Inflammatory macrophage treated with lipopolysaccharide for 1 hour (primary cell): ENCODE measurements at regions not wholly inside any gene's neighbourhood (a gene's known extent, or its start where the extent isn't known, plus 50 kb on each side); places are given as distances from the start of the nearest gene placed in this dataset.
"Not testable (repeated sequence)": the region's sequence is repeated elsewhere in the genome, so short reads cannot be mapped to it uniquely, and the experiment has no call there.

Experiments
- DNase-seq, 2 donors: peaks; one replicate each; pipeline ENCODE4 v3.0.0-alpha.2; 2020 to 2022

DNA sequence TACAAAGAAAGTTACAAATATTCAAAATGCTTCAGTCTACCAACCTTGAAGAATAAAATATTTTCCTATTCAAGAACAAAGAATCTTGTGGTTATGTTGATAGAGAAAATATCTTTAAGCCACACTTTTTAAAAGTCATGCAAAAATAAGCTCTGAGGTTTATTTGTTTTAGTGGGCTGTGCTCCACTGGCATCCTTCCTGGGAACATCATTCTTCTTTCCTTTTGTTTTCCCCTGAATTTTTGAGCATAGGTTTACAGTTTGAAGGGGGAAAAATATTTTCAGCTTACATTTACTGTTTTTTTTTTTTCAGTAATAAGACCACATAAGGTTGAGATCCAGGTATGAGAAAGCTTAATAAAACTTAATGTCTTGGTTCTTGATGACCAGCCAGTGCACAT, 72.0 kb upstream of the BACH2 start:
- DNase-seq: no peak

DNA sequence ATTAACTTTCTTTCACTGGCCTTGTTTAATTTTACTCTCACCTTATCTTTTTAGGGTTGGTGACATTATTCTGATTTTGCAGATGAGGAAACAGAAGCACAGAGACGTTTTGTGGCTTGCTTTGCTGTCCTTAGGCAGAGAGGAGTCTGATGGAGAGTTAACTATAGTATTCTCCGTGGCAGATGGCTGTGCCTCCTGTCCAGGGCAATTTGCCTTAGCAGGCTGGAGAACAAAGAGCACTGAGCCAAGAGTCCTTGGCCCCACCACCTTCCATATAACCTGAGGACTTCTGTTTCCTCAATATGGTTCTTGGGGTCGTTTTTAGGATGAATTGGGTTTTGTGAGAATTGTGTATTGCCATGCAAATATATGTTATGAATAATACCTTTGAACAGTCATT, 71.4 kb upstream of the BACH2 start:
- DNase-seq: no peak

DNA sequence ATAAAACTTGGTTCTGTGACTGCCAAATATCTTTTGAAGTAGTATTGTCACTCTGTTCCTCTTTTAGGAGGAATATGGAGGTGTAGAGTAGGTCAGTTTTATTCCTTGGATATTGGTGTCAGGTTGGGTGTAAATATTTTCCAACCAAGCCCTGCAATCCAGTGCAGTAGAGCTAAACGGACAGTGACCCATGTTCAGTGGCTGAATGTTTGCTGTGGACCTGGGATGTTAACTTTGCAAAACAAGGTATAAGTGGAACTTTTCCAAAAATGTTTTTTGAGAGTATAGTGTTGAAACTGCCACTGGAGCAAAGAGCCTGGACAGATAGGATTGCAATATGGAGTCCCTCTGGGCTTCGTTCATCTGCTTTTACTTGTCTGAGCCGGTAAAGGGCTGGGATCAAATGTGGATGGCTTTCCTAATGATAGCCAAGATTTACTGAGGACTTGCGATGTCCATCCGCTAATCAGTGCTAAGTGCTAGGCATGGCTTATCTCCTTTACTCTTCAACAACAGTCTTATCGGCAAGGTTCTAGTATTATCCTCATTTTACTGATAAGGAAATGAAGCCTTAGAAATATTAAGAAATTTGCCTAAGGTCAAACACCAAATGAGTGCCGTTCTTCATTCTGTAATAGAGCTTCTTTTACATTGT, 69.0 kb upstream of the BACH2 start:
- no peak for DNase-seq

DNA sequence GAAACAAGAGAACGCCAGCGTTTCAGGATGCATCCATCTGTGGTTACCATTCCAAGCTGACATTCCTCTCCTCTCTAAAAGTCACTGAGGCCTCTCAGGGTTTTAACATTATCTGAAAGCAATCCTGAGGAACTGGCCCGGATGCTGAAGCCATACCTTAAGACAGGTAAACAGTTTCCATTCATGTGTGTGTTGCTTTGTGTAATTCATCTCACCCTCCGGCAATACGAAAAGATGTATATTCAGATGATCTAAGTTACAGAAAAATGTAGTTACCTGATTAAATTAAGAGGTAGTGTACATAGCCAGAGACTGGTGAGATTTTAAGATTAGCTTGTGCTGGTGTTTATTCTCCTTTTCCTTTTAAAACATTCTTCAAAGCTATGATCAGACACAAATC, 68.4 kb upstream of the BACH2 start:
- DNase-seq: no peak

DNA sequence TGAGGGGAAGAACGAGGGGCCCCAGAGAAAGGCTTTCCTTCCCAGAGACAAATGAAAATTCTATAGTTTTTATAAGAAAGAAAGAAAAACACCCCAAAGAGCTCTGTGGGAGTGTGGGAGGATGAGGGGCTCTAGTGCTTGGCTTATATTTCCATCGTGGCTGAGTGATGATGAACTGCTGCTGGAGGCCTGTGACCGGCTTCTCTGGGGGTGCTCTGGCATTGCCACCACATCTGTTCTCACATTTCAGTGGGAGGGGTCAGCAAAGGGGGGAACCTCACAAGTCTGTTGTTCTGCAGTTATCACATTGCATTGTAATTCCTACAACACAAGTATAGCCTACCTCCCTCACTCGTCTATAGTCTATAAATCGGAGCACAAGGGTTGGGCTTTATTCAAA, 67.6 kb upstream of the BACH2 start:
- no peak for DNase-seq

DNA sequence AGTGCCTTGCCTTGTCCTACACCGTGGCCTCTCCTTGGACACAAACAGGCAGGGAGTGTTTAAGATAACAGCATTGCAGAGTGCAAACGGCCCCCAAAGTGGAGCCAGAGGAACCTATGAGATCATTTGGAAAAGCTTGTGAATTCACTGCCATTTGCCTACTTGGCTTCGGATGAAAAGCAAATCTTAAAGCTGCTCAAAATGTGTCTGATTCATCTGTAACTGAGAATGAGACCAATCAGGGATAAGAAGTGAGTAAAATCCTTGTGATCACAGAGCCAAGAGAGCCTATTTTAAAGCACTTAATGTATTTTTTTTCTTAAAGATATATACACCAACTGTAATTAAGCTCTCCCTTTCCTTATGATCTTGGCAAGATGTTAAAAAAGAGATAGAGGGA, 65.7 kb upstream of the BACH2 start:
- DNase-seq: no peak

DNA sequence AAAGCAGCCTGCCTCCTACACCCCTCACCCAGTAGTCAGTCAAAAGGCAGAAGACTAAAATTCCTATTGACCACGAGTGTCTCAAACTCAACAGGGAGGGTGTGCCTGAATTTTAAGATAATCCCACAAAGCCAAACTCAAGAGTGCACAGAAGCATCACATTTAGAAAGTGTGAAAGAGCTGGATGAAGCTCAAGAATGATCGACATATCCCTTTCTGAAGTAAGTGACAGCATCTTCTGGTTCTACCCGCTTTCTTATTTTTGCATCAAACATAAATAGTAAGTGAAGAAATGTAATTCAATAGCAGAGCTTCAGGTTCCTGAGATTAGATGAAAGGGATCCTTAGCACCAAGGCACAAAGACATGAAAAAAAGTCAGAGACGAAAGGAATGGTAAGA, 64.5 kb upstream of the BACH2 start:
- DNase-seq: no peak

DNA sequence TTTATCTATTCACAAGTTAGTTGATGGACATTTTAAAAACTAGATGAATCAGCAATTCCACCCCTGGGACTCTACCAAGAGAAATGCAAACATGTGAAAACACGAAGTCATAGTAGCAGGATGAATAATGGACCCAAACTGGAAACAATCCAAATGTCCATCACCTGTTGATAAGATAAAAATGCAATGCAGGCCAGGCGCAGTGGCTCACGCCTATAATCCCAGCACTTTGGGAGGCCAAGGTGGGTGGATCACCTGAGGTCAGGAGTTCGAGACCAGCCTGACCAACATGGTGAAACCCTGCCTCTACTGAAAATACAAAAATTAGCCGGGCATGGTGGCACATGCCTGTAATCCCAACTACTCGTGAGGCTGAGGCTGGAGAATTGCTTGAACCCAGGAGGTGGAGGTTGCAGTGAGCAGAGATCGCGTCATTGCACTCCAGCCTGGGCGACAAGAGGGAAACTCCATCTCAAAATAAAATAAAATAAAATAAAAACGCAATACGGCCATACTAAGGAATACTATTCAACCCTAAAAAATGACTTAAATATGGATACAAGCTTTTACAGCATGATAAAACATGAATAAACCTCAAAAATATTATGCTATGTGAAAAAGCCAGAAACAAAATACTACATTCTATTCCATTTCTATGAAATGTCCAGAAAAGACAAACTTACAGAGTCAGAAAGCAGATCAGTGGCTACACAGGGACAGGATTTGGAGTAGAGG, 61.6 kb upstream of the BACH2 start:
- not testable (repeated sequence) for DNase-seq

DNA sequence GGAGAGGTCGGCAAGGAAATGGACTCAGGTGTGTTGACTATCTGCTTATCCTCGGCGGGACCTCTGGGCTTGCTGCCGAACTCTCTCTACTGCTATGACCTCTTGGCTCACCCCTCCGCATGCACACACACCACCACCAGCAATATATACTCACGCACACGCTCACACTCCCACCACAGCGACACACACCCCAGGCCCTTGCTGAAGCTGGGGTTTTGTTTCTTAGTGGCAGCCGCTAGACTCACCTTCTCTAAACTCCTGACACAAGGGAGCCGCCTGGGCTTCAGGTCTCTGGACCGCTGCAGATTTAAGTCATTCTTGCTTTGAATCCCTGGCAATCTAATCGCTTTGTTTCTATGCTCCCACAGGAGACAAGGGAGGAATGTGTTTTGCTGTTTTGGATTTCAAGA, 59.4 kb upstream of the BACH2 start:
- DNase-seq: no peak

DNA sequence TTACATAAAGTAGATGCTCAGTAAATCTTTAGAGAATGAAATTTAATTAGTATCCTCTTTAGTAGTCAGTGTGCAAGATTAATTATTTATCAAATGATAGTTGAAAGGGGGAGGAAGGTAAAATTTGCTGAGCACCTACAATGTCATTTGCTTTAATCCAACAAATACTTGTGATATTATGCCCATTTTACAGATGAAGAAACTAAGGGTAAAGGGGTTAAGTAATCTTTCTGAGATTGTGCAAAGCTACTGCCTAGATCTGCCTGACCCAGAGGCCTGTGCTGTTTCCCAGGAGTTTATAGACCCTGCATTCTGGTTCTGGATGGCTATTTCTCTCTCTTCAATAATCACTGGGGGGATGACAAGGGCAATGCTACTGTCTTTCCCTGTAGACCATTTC, 58.3 kb upstream of the BACH2 start:
- no peak for DNase-seq

DNA sequence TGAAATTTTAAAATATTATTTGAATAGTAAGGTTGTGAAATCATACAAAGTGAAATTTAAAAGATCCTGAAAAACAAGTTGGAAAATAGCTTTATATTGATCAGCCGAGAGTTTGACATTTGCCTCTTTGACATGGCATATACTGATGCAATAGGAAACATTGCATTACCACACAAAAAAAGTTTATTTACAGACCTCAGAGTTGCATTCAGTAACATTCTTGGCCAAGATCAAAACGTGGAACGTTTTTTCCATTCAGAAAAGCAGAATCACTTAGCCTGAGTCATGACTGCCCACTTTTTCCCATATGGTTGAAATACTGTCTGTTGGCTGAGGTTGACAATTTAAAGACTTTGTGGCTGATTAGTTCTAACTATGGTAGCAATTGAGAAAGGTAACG, 55.1 kb upstream of the BACH2 start:
- DNase-seq: peak; percentile 88 to 90

DNA sequence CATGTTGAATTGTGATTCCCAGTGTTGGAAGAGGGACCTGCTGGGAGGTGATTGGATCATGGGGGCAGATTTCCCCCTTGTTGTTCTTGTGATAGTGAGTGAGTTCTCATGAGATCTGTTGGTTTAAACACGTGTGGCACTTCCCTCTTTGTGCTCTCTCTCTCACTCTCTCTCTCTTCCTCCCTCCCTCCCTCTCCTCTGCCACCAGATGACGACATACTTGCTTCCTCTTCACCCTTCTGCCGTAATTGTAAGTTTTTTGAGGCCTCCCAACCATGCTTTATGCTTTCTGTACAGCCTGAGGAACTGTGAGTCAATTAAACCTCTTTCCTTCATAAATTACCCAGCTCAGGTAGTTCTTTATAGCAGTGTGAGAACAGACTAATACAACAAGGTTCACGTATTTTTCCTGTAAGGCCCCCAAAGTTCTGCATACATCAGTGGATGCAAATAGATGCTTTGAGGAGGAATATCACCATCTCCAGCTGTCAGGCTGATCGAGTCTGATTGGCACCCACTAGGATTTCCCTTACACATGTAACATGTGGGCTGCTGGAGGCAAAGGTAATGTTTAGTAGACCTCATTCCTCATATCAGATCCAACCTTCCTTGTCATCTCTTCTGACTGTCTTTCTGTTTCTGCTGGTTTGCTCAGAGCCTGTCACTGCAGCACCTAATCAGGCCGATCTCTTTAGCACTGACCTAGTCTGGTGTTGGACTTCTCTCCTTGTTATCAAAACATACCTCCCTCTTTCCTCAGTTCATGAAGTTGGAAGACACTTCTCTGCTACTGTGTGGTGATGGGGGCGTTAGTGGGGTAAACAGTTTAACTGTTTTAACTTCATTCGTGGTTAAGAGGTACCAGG, 54.3 kb upstream of the BACH2 start:
- DNase-seq: peak; percentile 77 to 79

DNA sequence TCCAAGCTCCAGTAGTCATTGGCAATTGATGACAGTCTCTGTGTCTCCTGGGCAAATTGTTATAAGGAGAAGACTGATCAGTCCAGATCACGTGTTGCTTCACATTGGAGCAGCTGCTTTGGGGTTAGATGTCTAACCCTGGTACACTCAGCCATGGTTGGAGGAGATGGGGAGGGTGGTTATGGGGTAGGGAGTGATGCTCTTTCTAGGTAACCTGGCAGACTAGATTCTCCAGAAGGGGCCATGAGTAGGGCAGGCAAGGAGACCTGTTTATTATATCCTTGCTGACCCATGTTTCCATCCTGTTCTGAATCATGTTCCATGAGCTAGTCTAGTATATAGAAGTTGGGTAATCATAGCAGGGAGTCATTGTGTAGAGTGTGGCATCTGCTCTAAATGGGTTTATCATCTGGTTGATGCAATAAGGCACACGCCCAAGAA, 50.8 kb upstream of the BACH2 start:
- peak; percentile 18 to 19 for DNase-seq

DNA sequence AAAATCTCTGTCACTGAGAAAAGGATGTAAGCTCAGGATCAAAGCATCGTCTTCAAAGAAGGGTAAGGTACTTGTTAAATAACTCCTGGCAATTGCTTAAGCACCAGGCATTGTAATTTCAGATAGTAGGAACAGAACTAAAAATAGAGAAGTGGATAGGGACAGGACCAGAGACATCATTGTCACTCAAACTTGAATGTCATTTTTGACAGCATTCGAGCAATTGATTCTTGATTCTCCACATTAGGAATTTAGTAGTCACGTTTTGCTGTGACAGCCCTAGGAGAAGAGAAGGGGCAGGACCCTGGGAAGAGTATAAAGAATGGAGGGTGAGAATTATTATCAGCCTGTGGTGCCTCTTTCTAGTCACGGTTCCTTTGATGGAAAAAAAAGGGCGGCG, 50.1 kb upstream of the BACH2 start:
- no peak for DNase-seq
